A549 (cell line): ENCODE measurements at regions not wholly inside any gene's neighbourhood (a gene's known extent, or its start where the extent isn't known, plus 50 kb on each side); places are given as distances from the start of the nearest gene placed in this dataset.

Source experiments
- CEBPB ChIP-seq, 2 experiments: fragments of >200 bp in 1 of 2; sonication (Bioruptor Twin) in 1 of 2; formaldehyde crosslinking in 1 of 2; IDR thresholded peaks; 2 replicates each; pipeline ENCODE4 v1.6.1; 2012 to 2016
- FOXS1 ChIP-seq: fragments of 250-450 bp; sonication (Bioruptor Pico); IDR thresholded peaks from 2 replicates; pipeline ENCODE4 v1.5.0; 2020; ENCODE audit warnings: mild to moderate bottlenecking, moderate library complexity
- JUN ChIP-seq, 2 experiments: fragments of >200 bp; sonication (Bioruptor Twin); formaldehyde crosslinking; IDR thresholded peaks; 2 replicates in 1 of 2; 3 replicates in 1 of 2; pipeline ENCODE4 v1.6.1; 2016 to 2017
- TF ChIP-seq, protein P1 (sequence below): fragments of >200 bp; sonication (Bioruptor Twin); formaldehyde crosslinking; IDR thresholded peaks from 3 replicates; pipeline ENCODE4 v1.5.1; 2016
- TF ChIP-seq, protein P2 (sequence below): fragments of 450-650 bp; IDR thresholded peaks from 2 replicates; pipeline ENCODE4 v1.6.1; 2014; ENCODE audit warnings: antibody characterized with exemption

DNA sequence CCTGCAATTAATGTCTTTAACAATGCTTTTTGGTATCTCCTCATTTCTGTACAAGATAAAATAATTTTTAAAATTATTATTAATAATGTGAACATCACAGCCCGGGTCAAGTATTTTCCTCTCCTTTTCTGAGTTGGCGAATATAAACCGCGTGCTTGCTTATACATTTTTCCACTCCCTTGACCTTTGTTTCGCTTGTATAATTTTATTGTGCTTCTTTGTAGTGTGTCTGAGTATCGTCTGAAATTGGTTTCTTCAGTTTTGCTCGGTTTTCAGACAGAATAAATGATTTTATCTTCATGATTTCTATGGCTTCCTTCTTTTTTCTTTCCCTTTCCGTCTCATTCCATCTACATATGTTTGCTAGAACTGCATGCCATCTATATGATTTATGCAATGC lies 448.5 kb downstream of the MAT2B start:
- TF ChIP-seq, protein P1, sequence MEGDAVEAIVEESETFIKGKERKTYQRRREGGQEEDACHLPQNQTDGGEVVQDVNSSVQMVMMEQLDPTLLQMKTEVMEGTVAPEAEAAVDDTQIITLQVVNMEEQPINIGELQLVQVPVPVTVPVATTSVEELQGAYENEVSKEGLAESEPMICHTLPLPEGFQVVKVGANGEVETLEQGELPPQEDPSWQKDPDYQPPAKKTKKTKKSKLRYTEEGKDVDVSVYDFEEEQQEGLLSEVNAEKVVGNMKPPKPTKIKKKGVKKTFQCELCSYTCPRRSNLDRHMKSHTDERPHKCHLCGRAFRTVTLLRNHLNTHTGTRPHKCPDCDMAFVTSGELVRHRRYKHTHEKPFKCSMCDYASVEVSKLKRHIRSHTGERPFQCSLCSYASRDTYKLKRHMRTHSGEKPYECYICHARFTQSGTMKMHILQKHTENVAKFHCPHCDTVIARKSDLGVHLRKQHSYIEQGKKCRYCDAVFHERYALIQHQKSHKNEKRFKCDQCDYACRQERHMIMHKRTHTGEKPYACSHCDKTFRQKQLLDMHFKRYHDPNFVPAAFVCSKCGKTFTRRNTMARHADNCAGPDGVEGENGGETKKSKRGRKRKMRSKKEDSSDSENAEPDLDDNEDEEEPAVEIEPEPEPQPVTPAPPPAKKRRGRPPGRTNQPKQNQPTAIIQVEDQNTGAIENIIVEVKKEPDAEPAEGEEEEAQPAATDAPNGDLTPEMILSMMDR = no peak
- TF ChIP-seq FOXS1 (CRISPR knock-in tag) (no peak), CEBPB (IDR thresholded peaks at IDR 0.05) (no peak), JUN (IDR thresholded peaks at IDR 0.05) (no peak)
- TF ChIP-seq, protein P2, sequence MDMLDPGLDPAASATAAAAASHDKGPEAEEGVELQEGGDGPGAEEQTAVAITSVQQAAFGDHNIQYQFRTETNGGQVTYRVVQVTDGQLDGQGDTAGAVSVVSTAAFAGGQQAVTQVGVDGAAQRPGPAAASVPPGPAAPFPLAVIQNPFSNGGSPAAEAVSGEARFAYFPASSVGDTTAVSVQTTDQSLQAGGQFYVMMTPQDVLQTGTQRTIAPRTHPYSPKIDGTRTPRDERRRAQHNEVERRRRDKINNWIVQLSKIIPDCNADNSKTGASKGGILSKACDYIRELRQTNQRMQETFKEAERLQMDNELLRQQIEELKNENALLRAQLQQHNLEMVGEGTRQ = no peak
